ENCODE measurements at regions not wholly inside any gene's neighbourhood (a gene's known extent, or its start where the extent isn't known, plus 50 kb on each side); places are given as distances from the start of the nearest gene placed in this dataset.
"Not testable (repeated sequence)": the region's sequence is repeated elsewhere in the genome, so short reads cannot be mapped to it uniquely, and the experiment has no call there.

GRCh38 chr11:71371674-71372069 lies 76.5 kb downstream of the DHCR7 start:
- DNase-seq (ENCODE audit: low spot score in 2 of 2), result no peak
- TF ChIP-seq, protein P1, sequence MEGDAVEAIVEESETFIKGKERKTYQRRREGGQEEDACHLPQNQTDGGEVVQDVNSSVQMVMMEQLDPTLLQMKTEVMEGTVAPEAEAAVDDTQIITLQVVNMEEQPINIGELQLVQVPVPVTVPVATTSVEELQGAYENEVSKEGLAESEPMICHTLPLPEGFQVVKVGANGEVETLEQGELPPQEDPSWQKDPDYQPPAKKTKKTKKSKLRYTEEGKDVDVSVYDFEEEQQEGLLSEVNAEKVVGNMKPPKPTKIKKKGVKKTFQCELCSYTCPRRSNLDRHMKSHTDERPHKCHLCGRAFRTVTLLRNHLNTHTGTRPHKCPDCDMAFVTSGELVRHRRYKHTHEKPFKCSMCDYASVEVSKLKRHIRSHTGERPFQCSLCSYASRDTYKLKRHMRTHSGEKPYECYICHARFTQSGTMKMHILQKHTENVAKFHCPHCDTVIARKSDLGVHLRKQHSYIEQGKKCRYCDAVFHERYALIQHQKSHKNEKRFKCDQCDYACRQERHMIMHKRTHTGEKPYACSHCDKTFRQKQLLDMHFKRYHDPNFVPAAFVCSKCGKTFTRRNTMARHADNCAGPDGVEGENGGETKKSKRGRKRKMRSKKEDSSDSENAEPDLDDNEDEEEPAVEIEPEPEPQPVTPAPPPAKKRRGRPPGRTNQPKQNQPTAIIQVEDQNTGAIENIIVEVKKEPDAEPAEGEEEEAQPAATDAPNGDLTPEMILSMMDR (IDR thresholded peaks at IDR 0.05), result no peak
- TF ChIP-seq POLR2A (IDR thresholded peaks at IDR 0.05), result no peak
- intact Hi-C loops (cut with DNase I; ENCODE audit: low total_unique reads), result no loop called here
- 93 to 96% methylated on average over 2 of the region's 2 CpGs for WGBS, 2 donors
- H3K4me3 ChIP-seq (ENCODE audit: low read depth, poor library complexity, severe bottlenecking), result no peak overlapping the region

DNA sequence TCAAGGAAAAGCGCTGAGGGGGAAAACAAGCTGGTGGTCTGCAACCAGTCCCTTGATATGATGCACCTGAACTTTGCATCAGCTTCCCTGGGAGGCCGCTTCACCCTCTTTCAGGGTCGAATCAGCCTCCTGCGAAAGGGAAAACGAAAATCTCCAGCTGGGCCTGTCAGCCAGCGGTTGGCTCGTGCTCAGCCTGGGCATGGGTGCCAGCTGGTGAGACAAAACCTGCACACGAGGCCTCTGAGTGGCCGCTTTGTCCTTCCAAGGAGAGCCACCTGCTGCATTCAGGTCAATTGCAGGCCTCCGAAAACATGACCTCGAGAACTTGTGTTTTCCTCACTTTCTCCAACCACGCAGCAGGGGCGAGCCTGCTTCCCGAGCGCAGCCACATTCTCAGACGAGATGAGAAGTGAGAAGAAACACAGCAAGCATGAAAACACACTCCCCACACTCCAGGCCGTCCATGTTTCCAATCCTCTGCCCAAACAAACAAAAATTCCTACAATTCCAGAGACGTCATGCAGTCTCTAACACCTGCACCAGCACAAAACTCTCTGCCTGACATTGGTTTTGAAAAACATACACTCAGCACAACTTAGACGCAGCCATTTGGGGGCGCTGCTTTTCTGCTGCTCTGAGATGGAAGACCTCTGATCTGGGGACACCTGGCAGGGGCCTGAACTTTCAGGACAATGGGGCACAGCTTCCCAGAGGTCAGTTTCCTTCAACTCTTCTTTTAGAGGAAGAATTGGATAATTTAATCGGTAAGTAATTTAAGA lies 77.1 kb downstream of the DHCR7 start:
- 79% methylated on average over 21 of the region's 21 CpGs for WGBS, 2 donors
- TF ChIP-seq, protein P1 (IDR thresholded peaks at IDR 0.05), result no peak
- H3K4me3 ChIP-seq (ENCODE audit: low read depth, poor library complexity, severe bottlenecking), result no peak overlapping the region
- intact Hi-C loops (cut with DNase I; ENCODE audit: low total_unique reads), result no loop called here
- no peak for DNase-seq (ENCODE audit: low spot score in 2 of 2)

- TF ChIP-seq, protein P1 (IDR thresholded peaks at IDR 0.05), result no peak
- TF ChIP-seq POLR2A (IDR thresholded peaks at IDR 0.05), result no peak
- no peak overlapping the region for H3K4me3 ChIP-seq (ENCODE audit: low read depth, poor library complexity, severe bottlenecking)
- intact Hi-C loops (cut with DNase I; ENCODE audit: low total_unique reads), result no loop called here
- DNase-seq (ENCODE audit: low spot score in 2 of 2), result no peak
- WGBS, 2 donors, result 84% methylated on average over 5 of the region's 6 CpGs
These were observed 78.0 kb downstream of the DHCR7 start for GRCh38 chr11:71370020-71370747.

DNA sequence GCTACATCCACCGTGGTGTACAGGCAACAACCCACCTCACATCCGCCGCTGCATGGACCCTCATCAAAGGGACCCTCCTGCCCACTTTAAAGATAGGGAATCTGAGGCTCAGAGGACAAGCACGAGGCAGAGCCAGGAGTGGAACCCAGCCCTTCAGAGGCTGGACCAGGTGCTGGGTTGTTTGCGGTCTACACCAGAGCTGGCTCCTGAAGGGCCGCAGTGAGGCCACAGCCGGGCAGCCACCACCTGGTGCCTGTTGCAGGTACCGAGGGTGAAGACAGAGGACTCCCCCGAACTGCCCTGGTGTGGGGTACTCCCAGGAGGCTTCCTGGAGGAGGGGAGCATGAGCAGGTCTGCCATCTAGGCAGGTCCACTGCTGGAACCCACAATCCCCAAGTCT lies 78.8 kb downstream of the DHCR7 start:
- no peak overlapping the region for H3K4me3 ChIP-seq (ENCODE audit: low read depth, poor library complexity, severe bottlenecking)
- no peak for DNase-seq (ENCODE audit: low spot score in 2 of 2)
- 82 to 96% methylated on average over 5 to 9 of the region's 9 CpGs for WGBS, 2 donors
- intact Hi-C loops (cut with DNase I; ENCODE audit: low total_unique reads), result no loop called here
- TF ChIP-seq, protein P1 (IDR thresholded peaks at IDR 0.05), result no peak
- TF ChIP-seq POLR2A (IDR thresholded peaks at IDR 0.05), result no peak

- H3K4me3 ChIP-seq (ENCODE audit: low read depth, poor library complexity, severe bottlenecking), result no peak overlapping the region
- intact Hi-C loops (cut with DNase I; ENCODE audit: low total_unique reads), result no loop called here
- WGBS, 2 donors, result 53 to 55% methylated on average over 14 of the region's 15 CpGs
- TF ChIP-seq POLR2A (IDR thresholded peaks at IDR 0.05), result no peak
- DNase-seq (ENCODE audit: low spot score in 2 of 2), result no peak
These were observed 79.2 kb downstream of the DHCR7 start for GRCh38 chr11:71368966-71369365.

GRCh38 chr11:71367756-71368155 lies 80.4 kb downstream of the DHCR7 start:
- WGBS, 2 donors, result 54 to 66% methylated on average over 12 of the region's 12 CpGs
- TF ChIP-seq POLR2A (IDR thresholded peaks at IDR 0.05), result no peak
- TF ChIP-seq, protein P1 (IDR thresholded peaks at IDR 0.05), result no peak
- no peak overlapping the region for H3K4me3 ChIP-seq (ENCODE audit: low read depth, poor library complexity, severe bottlenecking)
- DNase-seq (ENCODE audit: low spot score in 2 of 2), result no peak
- intact Hi-C loops (cut with DNase I; ENCODE audit: low total_unique reads), result no loop called here

- intact Hi-C loops (cut with DNase I; ENCODE audit: low total_unique reads); H3K4me3 ChIP-seq (ENCODE audit: low read depth, poor library complexity, severe bottlenecking); DNase-seq (ENCODE audit: low spot score in 2 of 2): not testable (repeated sequence)
- WGBS, 2 donors, result 87 to 97% methylated on average over 3 of the region's 3 CpGs
These were observed 80.9 kb downstream of the DHCR7 start for GRCh38 chr11:71367276-71367675.
